KMS-11 (cell line): ENCODE measurements at regions not wholly inside any gene's neighbourhood (a gene's known extent, or its start where the extent isn't known, plus 50 kb on each side); places are given as distances from the start of the nearest gene placed in this dataset.

Experiments used
- H2AFZ ChIP-seq: fragments of 200-600 bp; sonication (generic); 2 replicates; pipeline ENCODE4 v1.6.1; 2016; ENCODE audit warnings: antibody characterized with exemption, mixed run types, low read depth
- H3K27ac ChIP-seq: fragments of 200-600 bp; sonication (generic); 2 replicates; pipeline ENCODE4 v1.6.1; 2016; ENCODE audit warnings: mild to moderate bottlenecking, mixed run types
- H3K27me3 ChIP-seq: fragments of 200-600 bp; sonication (generic); 2 replicates; pipeline ENCODE4 v1.6.1; 2017; ENCODE audit warnings: mild to moderate bottlenecking, low read depth, mixed run types, moderate library complexity; ENCODE audit not compliant: insufficient read depth
- H3K36me3 ChIP-seq: fragments of 200-600 bp; sonication (generic); 2 replicates; pipeline ENCODE4 v1.6.1; 2017; ENCODE audit warnings: mild to moderate bottlenecking, mixed run types; ENCODE audit not compliant: insufficient read depth
- H3K4me1 ChIP-seq: fragments of 200-600 bp; sonication (generic); 2 replicates; pipeline ENCODE4 v1.6.1; 2016; ENCODE audit warnings: mild to moderate bottlenecking, low read depth, mixed run types; ENCODE audit not compliant: poor library complexity, severe bottlenecking
- H3K4me2 ChIP-seq: fragments of 200-600 bp; sonication (generic); 2 replicates; pipeline ENCODE4 v1.7.0; 2016; ENCODE audit warnings: mild to moderate bottlenecking, mixed run types
- H3K4me3 ChIP-seq: fragments of 200-600 bp; sonication (generic); IDR thresholded peaks from 2 replicates; pipeline ENCODE4 v1.6.1; 2017; ENCODE audit warnings: low read depth, low read length, mixed read lengths; ENCODE audit not compliant: insufficient read depth
- H3K79me2 ChIP-seq: fragments of 200-600 bp; sonication (generic); 2 replicates; pipeline ENCODE4 v1.6.1; 2016; ENCODE audit warnings: low read depth, mixed run types; ENCODE audit not compliant: insufficient read depth
- H3K9ac ChIP-seq: fragments of 200-600 bp; sonication (generic); 2 replicates; pipeline ENCODE4 v1.6.1; 2016; ENCODE audit warnings: mild to moderate bottlenecking, mixed run types
- H4K20me1 ChIP-seq: fragments of 200-600 bp; sonication (generic); 2 replicates; pipeline ENCODE4 v1.6.1; 2016; ENCODE audit warnings: mild to moderate bottlenecking, mixed run types; ENCODE audit not compliant: insufficient read depth
- CTCF ChIP-seq: fragments of 200-600 bp; sonication (generic); conservative IDR thresholded peaks from 2 replicates; pipeline ENCODE4 v1.6.1; 2017; ENCODE audit warnings: low read depth, mild to moderate bottlenecking, antibody characterized with exemption, low read length, moderate library complexity, mixed read lengths

GRCh38 chr22:47994045-47994444 lies 1231.6 kb downstream of the TBC1D22A start:
- H3K9ac ChIP-seq: no peak overlapping the region
- H3K36me3 ChIP-seq: no peaks in the 10 kb centered on the region
- H3K4me2 ChIP-seq: no peak overlapping the region
- H3K27me3 ChIP-seq: no peaks in the 10 kb centered on the region
- no peaks in the 10 kb centered on the region for H3K79me2 ChIP-seq
- TF ChIP-seq CTCF: no peak
- H3K4me3 ChIP-seq: no peak overlapping the region
- no peak overlapping the region for H3K27ac ChIP-seq
- no peaks in the 10 kb centered on the region for H3K4me1 ChIP-seq
- H2AFZ ChIP-seq: no peak overlapping the region
- H4K20me1 ChIP-seq: no peaks in the 10 kb centered on the region

DNA sequence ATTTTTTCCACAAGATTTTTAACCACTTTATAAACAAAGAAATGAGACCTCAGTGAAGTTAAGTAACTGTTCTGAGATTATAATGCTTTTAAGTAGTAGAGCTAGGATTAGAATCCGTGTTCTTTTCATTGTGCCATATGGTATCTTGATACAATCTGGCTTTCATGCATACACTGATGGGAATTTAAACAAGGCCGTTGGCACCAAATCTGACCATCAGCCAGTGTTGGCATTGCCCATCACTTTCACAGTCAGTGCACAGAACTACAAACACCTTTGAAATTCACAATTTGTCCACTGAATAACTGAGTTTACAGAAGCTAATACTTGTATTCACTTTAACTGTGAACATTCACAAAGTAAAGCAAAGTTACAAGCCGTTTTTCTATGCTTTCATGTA lies 1228.0 kb downstream of the TBC1D22A start:
- Histone ChIP-seq H3K4me1 (no peaks in the 10 kb centered on the region), H3K4me2 (no peak overlapping the region), H2AFZ (no peak overlapping the region), H3K27me3 (no peaks in the 10 kb centered on the region), H3K36me3 (no peaks in the 10 kb centered on the region), H3K79me2 (no peaks in the 10 kb centered on the region), H3K4me3 (no peak overlapping the region), H3K9ac (no peak overlapping the region), H3K27ac (no peak overlapping the region), H4K20me1 (no peaks in the 10 kb centered on the region)
- TF ChIP-seq CTCF: no peak

DNA sequence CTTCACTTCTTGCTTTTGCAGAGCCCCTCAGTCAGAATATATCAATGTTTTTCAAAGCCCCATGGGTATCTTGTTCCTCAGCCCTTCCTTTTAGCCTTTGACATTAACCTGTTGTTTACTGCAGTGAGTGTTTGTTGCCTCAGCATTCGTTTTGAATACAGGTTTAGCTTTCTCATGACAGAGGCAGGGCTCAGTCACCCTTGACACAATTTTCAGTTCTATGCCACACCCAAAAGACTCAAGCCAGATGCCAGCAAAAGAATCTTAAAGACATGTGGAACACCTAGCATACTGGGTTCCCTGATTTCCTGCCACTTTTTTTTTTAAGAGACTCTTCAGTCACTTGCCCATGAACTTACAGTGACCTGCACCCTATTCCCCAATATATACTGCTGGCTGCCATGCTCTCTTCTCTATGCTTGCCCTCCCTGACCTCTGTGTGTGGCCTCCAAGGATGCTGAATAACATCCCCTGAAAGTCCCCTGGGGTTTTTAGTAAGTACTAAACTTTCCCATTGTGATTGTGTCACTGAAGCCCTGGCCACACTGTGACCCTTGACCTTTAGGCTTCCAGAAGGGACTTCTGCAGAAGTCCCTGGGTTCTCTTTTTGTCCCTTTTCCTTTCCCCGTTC lies 1225.5 kb downstream of the TBC1D22A start:
- Histone ChIP-seq H3K27ac (no peak overlapping the region), H3K79me2 (no peaks in the 10 kb centered on the region), H3K9ac (no peak overlapping the region), H4K20me1 (no peaks in the 10 kb centered on the region), H3K4me3 (no peak overlapping the region), H3K4me2 (no peak overlapping the region), H3K4me1 (no peaks in the 10 kb centered on the region), H3K36me3 (no peaks in the 10 kb centered on the region), H3K27me3 (no peaks in the 10 kb centered on the region), H2AFZ (no peak overlapping the region)
- no peak for TF ChIP-seq CTCF

DNA sequence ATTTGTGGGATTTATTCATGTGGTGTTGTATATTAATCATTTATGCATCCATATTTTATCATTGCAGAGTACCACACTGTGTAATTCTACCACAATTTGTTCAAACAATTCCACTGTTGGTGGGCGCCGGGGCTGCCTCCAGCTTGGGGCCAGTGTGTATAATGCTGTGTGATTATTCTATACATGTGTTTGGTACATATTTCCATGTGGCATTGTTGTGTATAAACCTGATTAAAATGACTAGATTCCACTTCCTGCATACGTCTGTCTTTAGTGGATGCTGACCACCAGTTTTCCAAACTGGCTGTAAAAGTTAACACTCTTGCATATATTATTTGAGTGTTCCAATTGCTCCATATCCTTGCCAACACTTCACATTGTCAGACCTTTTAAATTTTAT lies 1213.8 kb downstream of the TBC1D22A start:
- H3K4me1 ChIP-seq: no peaks in the 10 kb centered on the region
- H3K27me3 ChIP-seq: no peaks in the 10 kb centered on the region
- H3K9ac ChIP-seq: no peak overlapping the region
- no peak overlapping the region for H3K27ac ChIP-seq
- H4K20me1 ChIP-seq: no peaks in the 10 kb centered on the region
- no peak overlapping the region for H2AFZ ChIP-seq
- no peak for TF ChIP-seq CTCF
- no peak overlapping the region for H3K4me3 ChIP-seq
- no peaks in the 10 kb centered on the region for H3K36me3 ChIP-seq
- H3K79me2 ChIP-seq: no peaks in the 10 kb centered on the region
- no peak overlapping the region for H3K4me2 ChIP-seq
